Fibroblast of lung (primary cell): ENCODE measurements at regions not wholly inside any gene's neighbourhood (a gene's known extent, or its start where the extent isn't known, plus 50 kb on each side); places are given as distances from the start of the nearest gene placed in this dataset.
"Not testable (repeated sequence)": the region's sequence is repeated elsewhere in the genome, so short reads cannot be mapped to it uniquely, and the experiment has no call there.

Source experiments
- DNase-seq, 2 donors: peaks; one replicate each; pipeline versions ENCODE4 v3.0.0 to v3.0.0-alpha.2; 2010; ENCODE audit warnings: low read depth in 2 of 2
- H2AFZ ChIP-seq: 2 replicates; pipeline ENCODE4 v1.5.1; 2012; ENCODE audit warnings: low read length, control low read depth, inconsistent platforms
- H3K27ac ChIP-seq: 2 replicates; pipeline ENCODE4 v1.5.1; 2011; ENCODE audit warnings: low read length, control low read depth; ENCODE audit not compliant: insufficient read depth
- H3K27me3 ChIP-seq: 2 replicates; pipeline ENCODE4 v1.5.1; 2011; ENCODE audit warnings: mild to moderate bottlenecking, low read length; ENCODE audit not compliant: control insufficient read depth, insufficient read depth
- H3K36me3 ChIP-seq: 2 replicates; pipeline ENCODE4 v1.5.1; 2011; ENCODE audit warnings: low read length; ENCODE audit not compliant: control insufficient read depth, insufficient read depth
- H3K4me1 ChIP-seq: 2 replicates; pipeline ENCODE4 v1.5.1; 2011; ENCODE audit warnings: low read length; ENCODE audit not compliant: control insufficient read depth, insufficient read depth; ENCODE audit errors: extremely low read depth
- H3K4me2 ChIP-seq: 2 replicates; pipeline ENCODE4 v1.5.1; 2011; ENCODE audit warnings: low read length, control low read depth; ENCODE audit not compliant: insufficient read depth; ENCODE audit errors: extremely low read depth
- H3K4me3 ChIP-seq, 4 experiments: fragments of 200-600 bp in 1 of 4; sonication (generic) in 1 of 4; replicated peaks in 1 of 4; 2 replicates each; pipeline ENCODE4 v1.5.1; 2011 to 2016; ENCODE audit warnings: low read length in 4 of 4, low read depth in 3 of 4, mild to moderate bottlenecking in 3 of 4, control low read depth in 2 of 4, inconsistent platforms in 1 of 4, mixed read lengths in 1 of 4; ENCODE audit not compliant: insufficient read depth in 1 of 4; ENCODE audit errors: control extremely low read depth in 1 of 4
- H3K79me2 ChIP-seq: 2 replicates; pipeline ENCODE4 v1.5.1; 2012; ENCODE audit warnings: mild to moderate bottlenecking, low read length, inconsistent platforms; ENCODE audit not compliant: control insufficient read depth, insufficient read depth
- H3K9ac ChIP-seq: 2 replicates; pipeline ENCODE4 v1.5.1; 2011; ENCODE audit warnings: mild to moderate bottlenecking, low read length, control low read depth; ENCODE audit not compliant: insufficient read depth
- H3K9me3 ChIP-seq: 2 replicates; pipeline ENCODE4 v1.5.1; 2012; ENCODE audit warnings: low read depth, low read length; ENCODE audit not compliant: control insufficient read depth, insufficient read depth
- H4K20me1 ChIP-seq: 2 replicates; pipeline ENCODE4 v1.5.1; 2011; ENCODE audit warnings: low read length; ENCODE audit not compliant: control insufficient read depth, insufficient read depth; ENCODE audit errors: extremely low read depth
- CTCF ChIP-seq, 2 donors: IDR thresholded peaks in 1 of 2; conservative IDR thresholded peaks in 1 of 2; 1 replicate in 1 of 2; 2 replicates in 1 of 2; pipeline ENCODE4 v1.5.1; 2011 to 2012; ENCODE audit warnings: low read length in 2 of 2, control low read depth in 1 of 2, inconsistent platforms in 1 of 2, low read depth in 1 of 2, mild to moderate bottlenecking in 1 of 2
- EZH2 ChIP-seq: IDR thresholded peaks from 2 replicates; pipeline ENCODE4 v1.5.1; 2012; ENCODE audit warnings: low read length, control low read depth, mild to moderate bottlenecking; ENCODE audit errors: missing control alignments

GRCh38 chr9:26789959-26790358, 102.6 kb downstream of the CAAP1 start:
- Histone ChIP-seq H3K4me2 (no peak overlapping the region), H3K9me3 (no peaks in the 10 kb centered on the region), H3K27ac (no peak overlapping the region), H3K36me3 (no peaks in the 10 kb centered on the region), H3K9ac (no peak overlapping the region), H3K4me3 (no peak overlapping the region), H2AFZ (no peak overlapping the region), H3K27me3 (no peaks in the 10 kb centered on the region), H4K20me1 (no peaks in the 10 kb centered on the region), H3K79me2 (no peaks in the 10 kb centered on the region), H3K4me1 (no peaks in the 10 kb centered on the region)
- TF ChIP-seq EZH2 (no peak), CTCF (conservative IDR thresholded peaks at IDR 0.05 in 1 of 2, IDR thresholded peaks at IDR 0.05 in 1 of 2; ENCODE audit: low read depth in 1 of 2, low read length in 2 of 2) (no peak)
- DNase-seq = peak; percentile 2 to 7

GRCh38 chr9:26786564-26786963, 106.0 kb downstream of the CAAP1 start:
- Histone ChIP-seq H3K27me3 (no peaks in the 10 kb centered on the region), H3K4me3 (no peak overlapping the region), H3K9me3 (no peaks in the 10 kb centered on the region), H3K36me3 (no peaks in the 10 kb centered on the region), H2AFZ (no peak overlapping the region), H3K4me2 (no peak overlapping the region), H4K20me1 (no peaks in the 10 kb centered on the region), H3K4me1 (no peaks in the 10 kb centered on the region), H3K9ac (no peak overlapping the region), H3K27ac (no peak overlapping the region), H3K79me2 (no peaks in the 10 kb centered on the region)
- no peak for TF ChIP-seq CTCF (conservative IDR thresholded peaks at IDR 0.05 in 1 of 2, IDR thresholded peaks at IDR 0.05 in 1 of 2; ENCODE audit: low read depth in 1 of 2, low read length in 2 of 2)
- TF ChIP-seq EZH2 = no peak
- DNase-seq = no peak

GRCh38 chr9:26782899-26783298, 109.7 kb downstream of the CAAP1 start:
- Histone ChIP-seq H3K79me2 (no peaks in the 10 kb centered on the region), H2AFZ (no peak overlapping the region), H3K36me3 (no peaks in the 10 kb centered on the region), H3K4me1 (no peaks in the 10 kb centered on the region), H3K27ac (no peak overlapping the region), H3K4me3 (no peak overlapping the region), H4K20me1 (no peaks in the 10 kb centered on the region), H3K9ac (no peak overlapping the region), H3K9me3 (no peaks in the 10 kb centered on the region), H3K27me3 (no peaks in the 10 kb centered on the region), H3K4me2 (no peak overlapping the region)
- no peak for DNase-seq
- TF ChIP-seq EZH2 = no peak

GRCh38 chr9:26781906-26782305, 110.7 kb downstream of the CAAP1 start:
- Histone ChIP-seq H3K4me3 (no peak overlapping the region), H3K27ac (no peak overlapping the region), H3K27me3 (no peaks in the 10 kb centered on the region), H3K9ac (no peak overlapping the region), H3K79me2 (no peaks in the 10 kb centered on the region), H3K4me1 (no peaks in the 10 kb centered on the region), H3K4me2 (no peak overlapping the region), H4K20me1 (no peaks in the 10 kb centered on the region), H3K9me3 (no peaks in the 10 kb centered on the region), H2AFZ (no peak overlapping the region), H3K36me3 (no peaks in the 10 kb centered on the region)
- no peak for DNase-seq
- TF ChIP-seq EZH2 = no peak
- TF ChIP-seq CTCF (conservative IDR thresholded peaks at IDR 0.05 in 1 of 2, IDR thresholded peaks at IDR 0.05 in 1 of 2; ENCODE audit: low read depth in 1 of 2, low read length in 2 of 2) = no peak

GRCh38 chr9:26780307-26780706, 112.3 kb downstream of the CAAP1 start:
- H2AFZ ChIP-seq, H3K27me3 ChIP-seq, H3K4me2 ChIP-seq: not testable (repeated sequence)

More at GRCh38 chr9:26780307-26780706, 112.3 kb downstream of the CAAP1 start:
- H3K9me3 ChIP-seq, DNase-seq, H3K4me3 ChIP-seq, H3K27ac ChIP-seq, H3K36me3 ChIP-seq, H3K4me1 ChIP-seq, H3K9ac ChIP-seq, H4K20me1 ChIP-seq, H3K79me2 ChIP-seq: not testable (repeated sequence)
